Right renal cortex interstitium (tissue), 3 donors: ENCODE measurements at regions not wholly inside any gene's neighbourhood (a gene's known extent, or its start where the extent isn't known, plus 50 kb on each side); places are given as distances from the start of the nearest gene placed in this dataset.
"Not testable (repeated sequence)": the region's sequence is repeated elsewhere in the genome, so short reads cannot be mapped to it uniquely, and the experiment has no call there.

ENCODE experiments used
- DNase-seq, 3 donors: peaks; one replicate each; pipeline ENCODE4 v3.0.0-alpha.2; 2013; ENCODE audit warnings: low read depth in 3 of 3, low spot score in 2 of 3

- DNase-seq: no peak
Observed at GRCh38 chr6:167688123-167688522, 138.6 kb upstream of the AFDN start.

GRCh38 chr6:167689278-167689677 is 137.4 kb upstream of the AFDN start:
- no peak for DNase-seq

- no peak for DNase-seq
Observed at GRCh38 chr6:167689751-167690150, 137.0 kb upstream of the AFDN start.

GRCh38 chr6:167690167-167690922 is 136.4 kb upstream of the AFDN start:
- DNase-seq: not testable (repeated sequence)

- no peak for DNase-seq
Observed at GRCh38 chr6:167690931-167691330, 135.8 kb upstream of the AFDN start.

GRCh38 chr6:167691533-167692312 is 135.0 kb upstream of the AFDN start:
- DNase-seq: no peak

- not testable (repeated sequence) for DNase-seq
Observed at GRCh38 chr6:167693478-167693877, 133.2 kb upstream of the AFDN start.

- no peak for DNase-seq
Observed at GRCh38 chr6:167695831-167696230, 130.9 kb upstream of the AFDN start.

GRCh38 chr6:167696296-167696695 is 130.4 kb upstream of the AFDN start:
- DNase-seq: no peak

- DNase-seq: no peak
Observed at GRCh38 chr6:167697316-167697715, 129.4 kb upstream of the AFDN start.

- DNase-seq: no peak
Observed at GRCh38 chr6:167698540-167698939, 128.2 kb upstream of the AFDN start.

GRCh38 chr6:167699141-167699931 is 127.4 kb upstream of the AFDN start:
- DNase-seq: no peak

GRCh38 chr6:167700199-167700598 is 126.5 kb upstream of the AFDN start:
- DNase-seq: no peak

- DNase-seq: no peak
Observed at GRCh38 chr6:167701010-167701409, 125.7 kb upstream of the AFDN start.

- no peak for DNase-seq
Observed at GRCh38 chr6:167702241-167702827, 124.4 kb upstream of the AFDN start.

- DNase-seq: no peak
Observed at GRCh38 chr6:167703347-167703746, 123.4 kb upstream of the AFDN start.

- no peak for DNase-seq
Observed at GRCh38 chr6:167703781-167704180, 122.9 kb upstream of the AFDN start.

GRCh38 chr6:167704396-167704901 is 122.3 kb upstream of the AFDN start:
- DNase-seq: no peak

- no peak for DNase-seq
Observed at GRCh38 chr6:167705211-167705750, 121.4 kb upstream of the AFDN start.

- no peak for DNase-seq
Observed at GRCh38 chr6:167706313-167707109, 120.2 kb upstream of the AFDN start.
